HS-27A (cell line): ENCODE measurements at regions not wholly inside any gene's neighbourhood (a gene's known extent, or its start where the extent isn't known, plus 50 kb on each side); places are given as distances from the start of the nearest gene placed in this dataset.

Experiments
- DNase-seq: peaks from one replicate; pipeline ENCODE4 v3.0.0-alpha.2; 2012; ENCODE audit warnings: low read depth, missing footprints

DNA sequence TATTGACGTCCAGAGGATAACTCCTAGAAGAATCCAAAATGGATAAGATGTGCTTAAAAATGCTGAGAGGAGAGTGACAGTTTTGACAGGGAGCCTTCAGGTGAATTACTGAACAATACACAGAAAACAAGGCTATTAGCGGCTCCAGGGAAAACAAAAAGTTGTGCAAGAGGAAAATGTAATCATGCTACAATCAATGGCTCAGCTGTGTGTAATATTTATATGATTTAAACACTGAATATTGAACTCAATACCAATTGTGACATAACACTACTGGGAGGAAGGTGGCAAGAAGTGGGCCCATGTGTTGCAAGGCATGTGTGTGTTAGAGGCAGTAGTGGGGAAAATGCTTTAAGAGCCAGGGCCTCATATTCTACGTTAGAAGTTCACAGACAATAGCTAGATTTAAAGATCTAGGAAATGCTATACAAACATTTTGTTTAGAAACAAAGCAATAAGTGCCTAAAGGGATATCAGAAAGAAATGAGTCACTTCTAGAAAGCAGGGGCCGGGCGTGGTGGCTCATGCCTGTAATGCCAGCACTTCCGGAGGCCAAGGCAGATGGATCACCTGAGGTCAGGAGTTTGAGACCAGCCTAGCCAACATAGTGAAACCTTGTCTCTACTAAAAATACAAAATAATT is 253.2 kb upstream of the IRX5 start:
- DNase-seq: no peak

DNA sequence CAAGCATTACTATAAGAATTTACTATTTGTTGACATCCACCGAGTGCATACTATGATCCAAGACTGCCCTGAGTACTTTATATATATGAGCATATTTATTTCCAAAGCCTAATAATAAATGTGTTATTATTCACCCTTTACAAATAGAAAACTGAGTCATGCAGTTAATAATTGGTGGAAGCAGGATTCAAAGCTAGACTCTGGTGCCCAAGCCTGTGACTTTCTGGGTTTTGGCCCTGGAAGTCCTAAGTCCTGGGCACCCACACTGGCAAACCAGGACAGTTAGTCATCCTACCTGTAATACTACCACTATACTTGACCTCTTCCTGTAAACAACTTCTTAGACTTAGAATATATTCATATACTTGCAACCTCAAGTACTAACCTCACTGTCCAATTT is 257.4 kb upstream of the IRX5 start:
- no peak for DNase-seq

- no peak for DNase-seq
Observed at GRCh38 chr16:54672500-54672899, 258.2 kb upstream of the IRX5 start.

DNA sequence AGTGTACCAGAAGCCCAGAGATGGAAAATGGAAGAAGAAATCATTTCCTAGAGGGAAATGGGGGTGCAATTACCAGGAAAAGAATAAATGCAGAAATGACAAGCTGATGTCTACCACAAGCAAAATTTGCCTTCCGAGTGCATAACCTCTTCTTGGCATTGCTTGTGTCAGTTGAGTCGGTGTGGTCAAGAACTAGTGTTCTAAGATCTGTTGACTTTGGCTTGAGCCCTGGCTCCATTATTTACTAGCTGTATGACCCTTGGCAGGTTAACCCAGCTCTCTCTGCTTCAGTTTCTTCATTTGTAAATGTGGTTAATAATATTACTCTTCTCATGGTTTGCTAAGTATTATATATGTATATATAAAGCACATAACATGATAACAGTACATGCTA is 273.0 kb upstream of the IRX5 start:
- DNase-seq: no peak

- no peak for DNase-seq
Observed at GRCh38 chr16:54657058-54657708, 273.5 kb upstream of the IRX5 start.

DNA sequence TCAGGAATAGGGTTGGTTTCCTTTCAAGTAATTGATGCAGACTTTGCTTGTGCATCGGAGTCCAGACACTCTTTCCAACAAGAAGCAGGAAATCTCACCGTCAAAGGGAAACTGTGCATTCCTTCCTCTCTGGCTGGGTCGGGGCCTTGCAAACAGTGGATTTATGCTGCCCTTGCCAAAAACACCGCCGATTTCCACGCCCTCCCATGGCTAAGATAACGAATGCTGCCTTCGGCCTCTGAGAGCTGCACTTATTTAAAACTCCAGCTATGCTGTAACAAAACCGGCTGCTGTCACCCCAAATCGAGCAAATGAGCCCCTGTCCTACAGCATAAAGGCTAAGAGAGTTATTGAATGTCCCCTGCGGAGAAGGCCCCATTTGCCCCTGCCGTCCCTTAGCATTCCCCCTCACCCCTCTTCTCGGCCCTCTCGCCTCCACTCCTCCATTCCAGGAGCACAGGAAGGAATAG is 275.5 kb upstream of the IRX5 start:
- DNase-seq: no peak

DNA sequence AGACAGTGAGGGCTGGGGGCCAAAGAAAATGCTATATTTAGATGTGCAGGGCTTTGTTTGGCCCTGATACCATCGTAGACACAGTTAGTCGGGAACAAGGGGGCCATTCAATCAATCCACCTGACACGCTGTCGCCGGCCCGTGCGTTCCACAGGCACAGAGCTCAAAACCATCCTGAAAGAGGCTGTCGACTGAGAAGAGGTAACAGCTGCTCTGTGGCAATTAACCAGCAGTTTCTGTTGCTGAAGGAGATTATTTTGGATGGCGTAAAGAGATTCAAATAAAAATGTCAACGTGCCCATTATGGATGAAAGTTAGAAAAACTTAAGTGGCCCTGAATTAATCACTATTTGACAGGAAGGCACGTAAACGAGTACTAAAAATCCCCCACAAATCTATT is 276.2 kb upstream of the IRX5 start:
- DNase-seq: no peak

DNA sequence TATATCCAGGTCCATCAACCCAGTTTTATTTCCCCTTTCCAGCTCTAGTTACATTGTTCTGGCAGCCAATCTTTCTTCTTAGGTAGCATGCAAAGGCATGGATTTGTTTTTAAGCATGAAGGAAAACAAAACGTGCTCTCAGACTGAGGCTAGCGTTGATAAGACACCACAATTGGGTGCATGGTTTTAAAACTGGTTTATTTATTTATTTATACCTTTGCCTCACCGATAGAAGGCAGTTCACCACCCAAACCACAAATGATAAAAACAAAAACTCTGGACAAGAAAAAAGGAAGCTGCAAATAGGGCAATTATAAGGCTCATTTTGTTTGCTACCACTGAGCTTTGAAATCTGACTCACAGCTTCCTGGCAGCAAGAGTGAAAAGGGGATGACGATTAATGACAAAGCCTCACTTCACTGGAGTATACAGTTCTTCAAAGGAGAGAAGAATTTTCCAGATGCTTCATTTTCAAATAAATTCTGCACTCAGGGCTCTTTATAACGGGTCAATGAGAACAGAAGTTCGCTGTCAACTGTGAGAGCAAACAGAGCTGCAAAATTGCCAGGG is 278.4 kb upstream of the IRX5 start:
- no peak for DNase-seq

DNA sequence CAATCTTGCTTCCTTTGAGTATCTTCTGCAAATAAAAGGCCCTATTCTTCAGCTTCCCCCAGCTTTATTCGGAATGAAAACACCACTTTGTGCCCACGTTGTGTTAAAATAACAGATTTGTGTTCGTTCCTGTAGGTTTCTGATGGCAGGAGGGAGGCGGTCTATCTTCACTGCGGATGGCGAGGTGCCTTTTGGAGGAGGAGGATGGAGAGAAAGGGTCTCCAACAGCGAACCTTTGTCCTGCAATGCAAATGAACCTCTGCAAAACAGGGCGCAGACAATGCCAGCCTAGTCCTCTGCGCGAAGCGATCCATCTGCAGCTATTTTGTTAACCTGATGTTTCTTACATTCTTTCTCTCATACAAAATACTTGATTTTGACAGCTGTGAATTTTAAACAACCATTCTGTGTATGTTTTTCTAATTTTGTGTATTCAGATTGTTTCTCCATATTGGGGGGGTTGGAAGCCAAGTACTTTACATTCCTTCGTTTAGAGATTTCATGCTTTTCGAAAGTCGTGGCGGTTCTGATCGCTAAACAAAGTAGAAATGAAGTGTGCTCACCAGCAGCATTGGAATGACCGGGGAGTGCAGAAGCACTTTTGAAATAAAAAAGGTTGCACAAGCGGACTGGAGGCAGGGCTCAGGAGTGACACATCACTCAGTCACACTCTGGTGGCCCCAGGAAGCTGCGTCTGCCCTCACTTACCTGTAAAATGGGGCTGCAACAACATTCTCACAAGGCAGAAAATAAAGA is 279.0 kb upstream of the IRX5 start:
- no peak for DNase-seq

- DNase-seq: no peak
Observed at GRCh38 chr16:54649876-54650275, 280.8 kb upstream of the IRX5 start.

DNA sequence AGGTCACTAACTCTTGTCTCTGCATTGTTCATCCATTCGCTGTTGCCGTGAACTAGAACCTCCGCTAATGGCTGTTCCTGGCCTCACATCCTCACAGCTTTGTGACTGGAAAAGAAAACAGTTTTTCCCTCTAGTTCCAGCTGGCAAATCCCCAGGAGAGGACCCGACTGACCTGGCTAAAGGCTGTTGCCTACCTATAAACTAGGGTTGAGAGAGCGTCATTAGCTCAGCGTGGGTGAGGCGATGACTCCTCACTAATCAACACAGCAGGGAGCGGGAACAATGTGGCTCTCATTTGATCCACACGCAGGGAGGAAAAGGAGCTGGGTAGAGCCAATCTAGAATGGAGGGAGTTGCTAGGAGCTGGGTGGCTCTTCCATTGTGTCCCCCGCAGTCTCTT is 282.1 kb upstream of the IRX5 start:
- DNase-seq: no peak

- DNase-seq: no peak
Observed at GRCh38 chr16:54647725-54648221, 282.9 kb upstream of the IRX5 start.

DNA sequence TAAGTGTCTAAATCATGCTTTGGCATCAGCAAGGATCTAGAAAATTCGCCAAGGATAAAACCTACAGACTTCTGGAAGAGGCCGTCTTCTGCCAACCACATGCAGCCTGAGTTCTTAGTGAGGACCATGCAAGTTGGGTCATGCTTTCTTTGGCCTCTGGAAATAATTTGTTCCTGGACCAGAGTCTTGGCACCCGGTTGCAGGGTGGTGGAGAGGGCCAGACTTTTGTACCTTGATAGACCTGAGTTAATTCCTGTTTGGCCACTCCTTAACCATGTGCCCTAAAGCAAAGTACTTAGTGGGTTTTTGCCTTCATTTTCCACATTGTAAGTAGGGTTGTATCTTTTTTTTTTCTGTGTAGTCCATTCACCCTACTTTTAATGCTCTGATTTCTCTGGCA is 283.4 kb upstream of the IRX5 start:
- no peak for DNase-seq

- no peak for DNase-seq
Observed at GRCh38 chr16:54645345-54645744, 285.3 kb upstream of the IRX5 start.

DNA sequence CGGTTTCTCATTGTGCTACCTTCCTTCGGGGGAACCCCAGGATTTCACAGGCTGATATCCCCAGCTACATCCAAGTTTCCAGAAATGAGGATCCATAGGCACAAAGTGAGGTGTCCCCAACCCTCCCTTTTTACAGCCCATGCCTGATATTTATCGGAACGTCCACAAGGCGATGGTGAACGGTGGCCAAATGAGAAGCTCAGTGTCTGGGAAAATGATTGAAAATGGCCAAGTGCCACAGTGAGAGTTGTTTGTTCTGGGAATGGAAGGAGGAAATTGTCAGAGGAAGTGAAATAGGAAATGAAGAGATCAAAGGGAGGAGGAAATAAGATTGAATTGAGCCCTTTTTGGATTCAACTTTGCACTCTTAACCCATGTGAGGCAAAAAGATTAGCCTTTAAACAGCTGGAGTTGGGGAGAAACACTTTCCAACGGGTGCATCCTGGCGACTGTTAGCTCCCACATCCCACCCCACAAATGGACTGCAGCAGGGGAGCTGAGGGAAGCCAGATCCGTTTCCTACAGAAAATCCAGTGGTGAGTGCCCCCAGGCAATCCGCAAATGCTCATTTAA is 294.4 kb upstream of the IRX5 start:
- DNase-seq: no peak

GRCh38 chr16:54633943-54634362 is 296.7 kb upstream of the IRX5 start:
- DNase-seq: no peak

GRCh38 chr16:54632322-54633220 is 298.1 kb upstream of the IRX5 start:
- no peak for DNase-seq

GRCh38 chr16:54631782-54632181 is 298.9 kb upstream of the IRX5 start:
- no peak for DNase-seq

DNA sequence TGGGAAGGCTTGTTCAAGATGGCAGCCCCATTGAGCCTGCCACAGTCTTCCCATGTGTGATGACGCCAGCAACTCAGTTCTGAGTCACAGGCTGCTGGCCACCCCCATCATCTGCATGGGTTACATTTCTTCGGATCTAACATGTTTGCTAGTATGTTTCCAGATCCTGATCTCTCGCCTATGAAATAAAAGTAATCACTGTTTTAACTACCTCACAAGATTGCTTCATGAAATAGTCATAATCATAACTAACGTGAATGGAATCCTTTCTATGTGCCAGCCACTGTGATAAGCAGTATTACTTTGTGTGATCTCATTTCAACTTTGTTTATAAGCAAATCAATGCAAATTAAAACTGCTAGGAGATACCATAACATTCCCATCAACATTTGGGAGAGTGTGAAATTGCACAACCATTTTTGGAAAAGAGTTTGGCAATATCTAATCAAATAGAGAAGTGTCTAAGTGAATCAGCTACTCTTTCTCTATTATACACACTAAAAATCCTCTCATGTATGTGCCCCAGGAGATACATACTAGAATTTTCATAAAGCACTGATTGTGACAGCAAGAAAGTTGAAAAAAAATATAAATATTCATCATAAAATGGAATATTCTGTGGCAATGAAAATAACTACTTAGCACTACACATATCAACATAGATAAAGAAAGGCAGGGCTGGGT is 300.2 kb upstream of the IRX5 start:
- DNase-seq: peak; percentile 17

- no peak for DNase-seq
Observed at GRCh38 chr16:54628796-54629625, 301.7 kb upstream of the IRX5 start.
